RWPE1 (cell line): ENCODE measurements at regions not wholly inside any gene's neighbourhood (a gene's known extent, or its start where the extent isn't known, plus 50 kb on each side); places are given as distances from the start of the nearest gene placed in this dataset.
A peak's percentile ranks its signal among the peaks of the same experiment; 100 is the strongest.

ENCODE experiments used
- CTCF ChIA-PET: fragments of 350-600 bp; sonication (Branson Sonifier 250); formaldehyde crosslinking; extraction: SDS; loops from one replicate; lab custom pipeline; 2021; lab: Yijun Ruan, JAX
- POLR2A ChIA-PET: fragments of 400-600 bp; formaldehyde crosslinking; extraction: SDS; loops from one replicate; lab custom pipeline; 2020; ENCODE audit warnings: antibody characterized with exemption; ENCODE audit not compliant: low non-redundant PET; lab: Yijun Ruan, JAX
- DNase-seq: peaks from one replicate; pipeline ENCODE4 v3.0.0; 2012; ENCODE audit warnings: low spot score
- H3K27ac ChIP-seq: fragments of 450-650 bp; 2 replicates; pipeline ENCODE4 v1.5.1; 2017
- TF ChIP-seq, protein P1 (sequence below): fragments of 450-650 bp; conservative IDR thresholded peaks from 2 replicates; pipeline ENCODE4 v1.5.1; 2017; ENCODE audit warnings: low read depth, mild to moderate bottlenecking

DNA sequence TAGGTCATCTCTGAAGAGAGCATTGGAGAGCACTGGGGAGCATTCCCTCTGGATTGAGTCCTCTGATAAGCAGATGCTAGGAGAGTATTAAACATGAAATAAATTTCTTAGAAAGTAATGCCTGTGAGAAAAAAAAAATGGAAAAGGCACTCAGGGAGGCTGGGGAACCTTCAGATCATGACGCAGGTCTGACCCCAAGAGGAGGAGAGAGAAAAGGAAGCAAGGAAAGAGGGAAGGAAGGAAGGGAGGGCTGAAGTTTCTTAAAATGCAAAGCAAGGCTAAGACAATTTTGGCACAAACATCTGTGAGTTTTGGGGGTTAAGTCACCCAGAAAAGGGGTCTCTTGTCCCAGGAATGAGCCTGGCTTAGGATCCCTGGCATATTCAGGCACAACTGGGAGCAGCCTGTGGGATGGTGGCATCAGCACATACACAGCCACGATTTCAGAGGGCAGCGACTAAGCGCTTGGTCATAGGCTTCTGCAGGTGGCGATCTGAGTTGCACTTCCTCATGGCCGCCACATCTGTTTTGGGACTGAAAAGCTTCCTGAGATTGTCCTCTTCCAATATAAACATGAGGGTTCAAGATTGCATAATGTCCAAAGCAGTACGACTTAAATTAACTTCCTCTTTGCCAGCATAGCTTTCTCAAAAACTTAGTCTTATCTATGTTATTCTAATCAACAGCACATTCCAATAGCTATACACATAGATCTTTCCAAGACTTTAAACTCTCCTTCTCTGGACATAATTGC, 692.7 kb downstream of the DNAH5 start:
- no peak overlapping the region for H3K27ac ChIP-seq
- ChIA-PET CTCF (interaction anchor here (0.6 to 1.1 kb wide), 2 partner anchors 705 to 1661 kb away, joined by 3 read pairs; no protein-coding TSS in a partner anchor), POLR2A (no interaction called here)
- no peak for DNase-seq
- TF ChIP-seq, protein P1, sequence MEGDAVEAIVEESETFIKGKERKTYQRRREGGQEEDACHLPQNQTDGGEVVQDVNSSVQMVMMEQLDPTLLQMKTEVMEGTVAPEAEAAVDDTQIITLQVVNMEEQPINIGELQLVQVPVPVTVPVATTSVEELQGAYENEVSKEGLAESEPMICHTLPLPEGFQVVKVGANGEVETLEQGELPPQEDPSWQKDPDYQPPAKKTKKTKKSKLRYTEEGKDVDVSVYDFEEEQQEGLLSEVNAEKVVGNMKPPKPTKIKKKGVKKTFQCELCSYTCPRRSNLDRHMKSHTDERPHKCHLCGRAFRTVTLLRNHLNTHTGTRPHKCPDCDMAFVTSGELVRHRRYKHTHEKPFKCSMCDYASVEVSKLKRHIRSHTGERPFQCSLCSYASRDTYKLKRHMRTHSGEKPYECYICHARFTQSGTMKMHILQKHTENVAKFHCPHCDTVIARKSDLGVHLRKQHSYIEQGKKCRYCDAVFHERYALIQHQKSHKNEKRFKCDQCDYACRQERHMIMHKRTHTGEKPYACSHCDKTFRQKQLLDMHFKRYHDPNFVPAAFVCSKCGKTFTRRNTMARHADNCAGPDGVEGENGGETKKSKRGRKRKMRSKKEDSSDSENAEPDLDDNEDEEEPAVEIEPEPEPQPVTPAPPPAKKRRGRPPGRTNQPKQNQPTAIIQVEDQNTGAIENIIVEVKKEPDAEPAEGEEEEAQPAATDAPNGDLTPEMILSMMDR, result no peak

DNA sequence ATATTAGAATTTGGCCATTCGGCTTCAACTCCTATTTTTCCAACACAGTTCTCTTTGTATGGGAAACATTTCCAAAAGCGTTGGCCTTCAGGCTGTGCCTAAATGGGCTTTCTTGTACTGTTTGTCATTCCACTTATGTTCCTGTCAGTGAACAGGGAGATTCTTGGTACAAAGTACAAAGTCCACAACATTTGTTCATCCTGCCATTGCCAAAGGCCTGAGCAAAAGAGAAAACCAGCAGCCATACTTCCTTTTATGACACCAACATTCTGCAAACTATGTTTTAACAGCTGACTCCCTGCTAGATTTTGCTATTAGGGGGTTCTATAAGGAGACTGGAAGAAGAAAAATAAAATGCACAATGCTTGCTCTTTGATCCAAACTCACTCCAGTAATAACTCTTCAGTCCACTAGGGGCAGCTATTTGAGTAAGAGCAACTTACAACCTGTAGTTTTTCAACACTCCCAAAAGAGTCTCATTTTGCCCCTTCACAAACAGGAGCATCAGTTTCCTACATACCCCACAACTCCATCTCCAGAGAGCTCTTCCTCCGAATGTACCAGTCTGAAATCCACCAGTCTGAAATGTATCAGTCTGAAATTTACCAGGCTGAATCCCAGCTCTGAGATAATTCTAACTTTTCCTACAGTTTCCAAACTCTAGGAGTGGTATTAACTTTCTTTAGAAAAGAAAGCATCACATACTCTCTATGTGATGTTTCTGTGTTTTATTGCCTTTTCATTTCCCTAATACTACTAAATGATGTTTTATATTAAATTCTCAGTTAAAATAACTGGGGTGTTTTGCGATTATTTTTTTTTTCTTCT, 693.8 kb downstream of the DNAH5 start:
- CTCF ChIA-PET, result interaction anchor here (0.6 to 1.1 kb wide), 6 partner anchors 13 to 831 kb away, joined by 3 to 4 read pairs (median 3); no protein-coding TSS in a partner anchor
- no peak overlapping the region for H3K27ac ChIP-seq

DNA sequence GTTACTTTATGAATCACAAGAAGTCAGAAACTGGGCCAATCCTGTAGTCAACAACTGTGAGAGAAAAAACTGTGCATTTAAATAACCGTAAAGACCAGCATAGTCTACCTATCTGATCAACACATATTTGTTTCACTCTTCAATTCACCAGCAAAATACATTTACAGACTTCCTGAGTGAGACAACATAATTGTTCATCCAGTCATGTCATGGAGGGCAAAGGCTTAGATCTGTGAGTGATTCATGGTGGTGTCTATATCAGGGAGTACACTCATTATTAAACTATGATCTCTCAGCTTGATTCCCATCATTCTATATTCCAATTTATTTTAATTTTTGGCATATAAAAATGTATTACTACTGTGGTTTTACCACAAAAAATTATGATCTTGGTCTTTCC, 694.6 kb downstream of the DNAH5 start:
- H3K27ac ChIP-seq, result no peak overlapping the region
- ChIA-PET CTCF (no interaction called here), POLR2A (no interaction called here)
- TF ChIP-seq, protein P1, result no peak
- peak; percentile 6 for DNase-seq

More for the DNA sequence above, 693.8 kb downstream of the DNAH5 start:
- peak; percentile 7 for DNase-seq
- POLR2A ChIA-PET, result no interaction called here
- TF ChIP-seq, protein P1, result peak; percentile 53

DNA sequence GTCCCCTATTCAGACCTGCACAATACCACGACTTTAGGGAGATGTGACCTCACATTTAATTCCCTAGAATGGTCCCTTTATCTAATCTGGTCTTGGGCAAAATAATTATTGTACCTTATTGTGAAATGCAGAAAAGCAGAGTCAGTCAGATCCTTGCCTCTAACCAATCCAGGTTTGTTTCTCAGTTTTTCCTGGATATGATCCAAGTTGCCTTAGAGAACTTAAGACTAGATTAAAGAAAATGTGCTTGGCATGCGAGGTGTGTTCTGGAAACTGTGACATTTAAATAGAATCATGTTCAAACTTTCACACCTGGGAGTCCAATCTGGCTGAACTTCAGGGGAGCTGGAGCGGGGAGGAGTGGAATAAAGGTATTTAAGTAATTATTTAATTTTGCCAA, 696.2 kb downstream of the DNAH5 start:
- CTCF ChIA-PET, result no interaction called here
- TF ChIP-seq, protein P1, result no peak
- POLR2A ChIA-PET, result no interaction called here
- no peak for DNase-seq
- H3K27ac ChIP-seq, result no peak overlapping the region

DNA sequence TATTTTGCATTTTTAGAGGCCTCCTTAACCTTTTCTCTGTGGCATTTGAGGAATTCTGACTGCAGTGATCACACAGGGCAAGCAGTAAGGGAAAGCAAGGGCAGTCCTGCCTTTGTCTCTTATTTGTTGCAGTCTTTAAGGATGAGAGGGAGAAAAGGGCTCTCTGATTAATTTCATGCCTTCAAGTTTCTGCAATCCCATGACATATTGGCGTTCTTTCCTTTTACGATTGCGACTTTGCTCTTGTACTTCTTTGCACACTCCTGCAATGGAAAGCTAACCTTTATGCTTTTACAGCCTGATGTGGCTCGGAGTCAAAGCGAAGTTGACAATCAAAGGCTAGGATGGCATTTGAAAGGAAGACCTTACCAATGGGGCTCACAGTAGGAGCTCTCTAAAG, 698.4 kb downstream of the DNAH5 start:
- DNase-seq, result no peak
- ChIA-PET CTCF (no interaction called here), POLR2A (no interaction called here)
- no peak overlapping the region for H3K27ac ChIP-seq
- TF ChIP-seq, protein P1, result no peak

DNA sequence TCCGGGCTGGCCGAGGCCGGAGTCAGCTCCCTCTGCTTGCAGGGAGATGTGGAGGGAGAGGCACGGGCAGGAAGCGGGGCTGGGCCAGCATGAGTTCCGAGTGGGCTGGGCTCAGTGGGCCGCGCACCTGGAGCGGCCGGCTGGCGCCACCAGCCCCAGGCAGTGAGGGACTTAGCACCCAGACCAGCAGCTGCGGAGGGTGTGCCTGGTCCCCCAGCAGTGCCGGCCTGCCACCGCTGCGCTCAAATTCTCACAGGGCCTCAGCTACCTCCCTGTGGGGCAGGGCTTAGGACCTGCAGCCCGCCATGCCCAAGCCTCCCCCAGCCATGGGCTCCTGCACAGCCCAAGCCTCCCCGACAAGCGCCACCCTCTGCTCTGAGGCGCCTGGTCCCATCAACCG, 700.3 kb downstream of the DNAH5 start:
- DNase-seq, result no peak
- ChIA-PET POLR2A (no interaction called here), CTCF (no interaction called here)
- TF ChIP-seq, protein P1, result no peak
- no peak overlapping the region for H3K27ac ChIP-seq
